GM12875 (cell line): ENCODE measurements at regions not wholly inside any gene's neighbourhood (a gene's known extent, or its start where the extent isn't known, plus 50 kb on each side); places are given as distances from the start of the nearest gene placed in this dataset.

Source experiments
- H3K4me3 ChIP-seq: one replicate; pipeline ENCODE4 v1.5.1; 2011; ENCODE audit warnings: low read depth, low read length, control low read depth
- CTCF ChIP-seq: IDR thresholded peaks from 2 replicates; pipeline ENCODE4 v1.5.1; 2011; ENCODE audit warnings: low read depth, mild to moderate bottlenecking, control low read depth, inconsistent platforms, low read length, moderate library complexity, borderline replicate concordance; ENCODE audit not compliant: insufficient read depth

DNA sequence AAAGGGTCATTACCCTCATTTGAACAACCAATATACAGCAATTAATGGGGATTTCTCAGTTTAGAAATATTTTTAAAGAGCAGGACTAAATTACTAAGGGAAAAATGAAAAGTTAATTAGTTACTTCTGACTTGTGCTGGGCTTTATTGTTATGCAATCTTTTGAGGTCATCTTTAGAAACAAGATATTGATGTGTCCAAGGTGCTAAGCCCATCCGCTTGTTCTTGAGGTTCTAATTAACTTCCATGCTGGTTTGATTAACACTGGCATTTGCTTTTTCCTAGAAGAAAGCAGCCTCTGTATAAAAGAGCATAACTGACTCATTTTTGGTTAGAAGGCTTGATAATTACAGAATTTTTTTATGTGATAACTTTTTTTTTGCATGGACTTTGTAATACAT, 256.5 kb upstream of the AGTR1 start:
- no peak for TF ChIP-seq CTCF
- H3K4me3 ChIP-seq = no peak overlapping the region

- no peak overlapping the region for H3K4me3 ChIP-seq
Measured at GRCh38 chr3:148450819-148451218, 246.9 kb upstream of the AGTR1 start.

DNA sequence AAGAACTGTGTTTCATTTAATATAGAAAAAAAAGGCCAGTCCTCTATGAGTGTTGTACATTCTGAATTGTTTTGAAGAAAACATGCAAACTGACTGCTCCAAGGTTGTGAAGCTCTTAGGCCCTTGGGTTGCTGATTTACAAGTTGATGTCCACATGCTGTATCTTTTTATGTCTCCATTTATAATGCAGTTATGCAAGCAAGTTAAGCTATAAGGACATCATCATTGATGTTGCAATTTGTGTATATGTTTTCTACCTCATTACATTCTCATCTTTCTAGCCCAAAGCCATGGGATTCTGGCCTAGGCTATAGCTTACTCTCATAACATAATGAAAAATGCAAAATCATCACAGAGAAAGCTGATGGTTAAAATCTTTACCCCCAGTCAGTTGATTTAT, 245.7 kb upstream of the AGTR1 start:
- H3K4me3 ChIP-seq = no peak overlapping the region
- TF ChIP-seq CTCF = no peak

More at GRCh38 chr3:148450819-148451218, 246.9 kb upstream of the AGTR1 start:
- TF ChIP-seq CTCF = no peak

- TF ChIP-seq CTCF = no peak
- H3K4me3 ChIP-seq = no peak overlapping the region
Measured at GRCh38 chr3:148453781-148454191, 243.9 kb upstream of the AGTR1 start.

- TF ChIP-seq CTCF = no peak
- H3K4me3 ChIP-seq = no peak overlapping the region
Measured at GRCh38 chr3:148455098-148455497, 242.6 kb upstream of the AGTR1 start.

GRCh38 chr3:148457886-148458285, 239.8 kb upstream of the AGTR1 start:
- no peak for TF ChIP-seq CTCF
- no peak overlapping the region for H3K4me3 ChIP-seq

GRCh38 chr3:148459931-148460513, 237.7 kb upstream of the AGTR1 start:
- no peak overlapping the region for H3K4me3 ChIP-seq
- no peak for TF ChIP-seq CTCF
